ENCODE measurements at regions not wholly inside any gene's neighbourhood (a gene's known extent, or its start where the extent isn't known, plus 50 kb on each side); places are given as distances from the start of the nearest gene placed in this dataset.

- no peak for TF ChIP-seq POLR2A (IDR thresholded peaks at IDR 0.05; ENCODE audit: low read depth, low read length)
- FAIRE-seq (no peak), DNase-seq (ENCODE audit: insufficient read length, low spot score) (no peak)
Measured at GRCh38 chr20:22315771-22316170, 268.6 kb downstream of the FOXA2 start.

DNA sequence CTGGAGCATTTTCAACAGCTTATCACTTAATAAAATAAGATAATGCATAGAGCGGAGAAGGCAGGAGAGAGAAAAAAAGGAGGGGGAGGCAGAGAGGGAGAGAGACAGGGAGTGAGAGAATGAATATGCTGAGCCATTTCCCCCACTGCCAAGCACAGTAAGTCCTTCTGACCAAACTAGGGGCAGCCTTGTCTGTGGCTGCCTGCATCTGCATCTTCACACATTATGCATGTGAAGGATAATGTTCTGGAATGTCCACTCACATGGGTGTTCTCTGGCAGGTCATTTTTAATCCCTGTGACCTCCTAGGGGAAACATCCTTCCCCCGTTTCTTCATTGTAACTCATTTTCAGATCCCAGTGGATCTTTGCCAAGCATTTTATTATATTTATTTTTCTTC lies 269.3 kb downstream of the FOXA2 start:
- TF ChIP-seq POLR2A (IDR thresholded peaks at IDR 0.05; ENCODE audit: low read depth, low read length), result no peak
- no peak for FAIRE-seq
- DNase-seq (ENCODE audit: insufficient read length, low spot score), result no peak

- FAIRE-seq, result no peak
- TF ChIP-seq POLR2A (IDR thresholded peaks at IDR 0.05; ENCODE audit: low read depth, low read length), result no peak
- DNase-seq (ENCODE audit: insufficient read length, low spot score), result no peak
Measured at GRCh38 chr20:22312744-22313346, 271.5 kb downstream of the FOXA2 start.

DNA sequence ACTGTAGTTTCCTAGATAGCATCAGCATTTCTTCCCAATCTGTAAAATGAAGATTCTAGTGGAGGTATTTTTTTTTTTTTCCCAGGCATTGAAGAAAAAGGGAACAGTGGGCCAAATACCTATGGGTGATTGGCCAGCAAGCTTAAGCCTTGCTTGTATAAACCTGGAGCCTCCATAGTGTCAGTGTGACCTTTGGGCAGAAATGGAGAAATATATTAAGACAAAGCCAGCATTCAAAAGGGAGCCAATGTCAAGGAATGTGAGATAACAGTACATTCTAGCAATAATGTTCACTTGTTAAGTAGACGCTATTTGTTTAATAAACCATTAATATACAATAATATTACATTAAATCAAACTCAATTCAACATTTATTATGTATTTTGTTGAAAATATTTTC lies 275.4 kb downstream of the FOXA2 start:
- FAIRE-seq (no peak), DNase-seq (ENCODE audit: insufficient read length, low spot score) (no peak)
- no peak for TF ChIP-seq POLR2A (IDR thresholded peaks at IDR 0.05; ENCODE audit: low read depth, low read length)

GRCh38 chr20:22307409-22307808 lies 277.0 kb downstream of the FOXA2 start:
- FAIRE-seq (no peak), DNase-seq (ENCODE audit: insufficient read length, low spot score) (no peak)
- TF ChIP-seq POLR2A (IDR thresholded peaks at IDR 0.05; ENCODE audit: low read depth, low read length), result no peak

DNA sequence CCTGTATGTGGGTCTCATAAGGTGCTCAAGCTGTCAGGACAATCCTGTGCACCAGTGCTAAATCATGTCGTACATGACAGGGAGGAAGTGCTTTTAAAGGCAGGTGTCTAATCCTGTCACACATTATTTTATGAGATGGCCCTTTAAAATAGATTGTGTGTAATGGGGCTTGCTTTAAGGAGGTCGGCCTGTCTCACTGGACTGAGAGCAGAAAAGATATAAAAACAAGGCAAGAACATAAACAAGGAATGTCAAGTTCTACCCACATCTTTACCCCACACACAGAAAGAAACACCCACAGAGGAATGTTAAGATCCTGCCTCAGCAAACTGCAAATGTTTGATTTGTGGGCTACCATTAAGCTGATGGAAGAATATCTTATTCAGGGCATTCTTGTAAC lies 279.0 kb downstream of the FOXA2 start:
- TF ChIP-seq POLR2A (IDR thresholded peaks at IDR 0.05; ENCODE audit: low read depth, low read length), result no peak
- FAIRE-seq (no peak), DNase-seq (ENCODE audit: insufficient read length, low spot score) (no peak)

GRCh38 chr20:22303523-22303922 lies 280.8 kb downstream of the FOXA2 start:
- no peak for TF ChIP-seq POLR2A (IDR thresholded peaks at IDR 0.05; ENCODE audit: low read depth, low read length)
- DNase-seq (ENCODE audit: insufficient read length, low spot score), result peak; percentile 11
- no peak for FAIRE-seq

DNA sequence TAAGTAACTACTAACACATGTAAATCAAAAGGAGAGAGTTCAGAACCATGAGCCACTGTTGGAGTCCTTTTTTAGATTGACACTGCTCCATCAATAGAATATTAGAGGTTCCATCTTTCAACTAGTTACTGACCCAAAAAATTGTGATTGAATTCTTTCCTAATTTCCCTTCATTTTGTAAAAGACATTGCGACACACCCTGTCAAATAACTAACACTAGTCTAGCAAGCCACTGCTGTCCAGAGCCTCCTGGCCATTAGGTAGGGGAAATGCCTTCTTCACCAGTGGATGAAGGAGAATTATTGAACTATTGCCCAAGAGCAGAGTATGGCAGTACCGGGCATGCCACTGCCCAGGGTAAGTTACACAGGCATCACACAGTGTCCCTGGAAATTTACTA lies 282.3 kb downstream of the FOXA2 start:
- TF ChIP-seq POLR2A (IDR thresholded peaks at IDR 0.05; ENCODE audit: low read depth, low read length), result no peak
- no peak for FAIRE-seq
- DNase-seq (ENCODE audit: insufficient read length, low spot score), result no peak

DNA sequence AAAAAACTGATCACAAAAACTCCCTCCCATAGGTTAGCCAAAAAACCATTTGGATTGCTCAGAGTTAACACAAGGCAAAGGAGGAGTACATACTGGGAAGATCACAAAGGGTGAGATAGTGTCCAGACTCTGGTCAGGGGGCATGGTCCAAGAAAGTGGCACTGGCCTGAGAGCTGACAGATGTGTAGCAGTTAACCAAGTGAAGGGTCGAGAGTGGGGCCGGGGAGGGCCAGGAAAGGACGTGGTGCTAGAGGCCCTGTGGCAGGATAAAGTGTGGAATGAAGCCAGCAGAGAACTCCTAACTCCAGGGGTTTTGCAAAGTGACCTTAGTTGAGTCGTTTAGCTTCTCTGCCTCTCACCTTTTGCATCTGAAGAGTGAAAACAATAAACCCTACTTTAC lies 290.5 kb downstream of the FOXA2 start:
- DNase-seq (ENCODE audit: insufficient read length, low spot score) (no peak), FAIRE-seq (no peak)
- no peak for TF ChIP-seq POLR2A (IDR thresholded peaks at IDR 0.05; ENCODE audit: low read depth, low read length)

- no peak for TF ChIP-seq POLR2A (IDR thresholded peaks at IDR 0.05; ENCODE audit: low read depth, low read length)
- no peak for FAIRE-seq
Measured at GRCh38 chr20:22289442-22289841, 294.9 kb downstream of the FOXA2 start.

GRCh38 chr20:22288957-22289356 lies 295.4 kb downstream of the FOXA2 start:
- DNase-seq (ENCODE audit: insufficient read length, low spot score), result no peak
- FAIRE-seq, result no peak
- TF ChIP-seq POLR2A (IDR thresholded peaks at IDR 0.05; ENCODE audit: low read depth, low read length), result no peak

More at GRCh38 chr20:22289442-22289841, 294.9 kb downstream of the FOXA2 start:
- DNase-seq (ENCODE audit: insufficient read length, low spot score), result no peak

DNA sequence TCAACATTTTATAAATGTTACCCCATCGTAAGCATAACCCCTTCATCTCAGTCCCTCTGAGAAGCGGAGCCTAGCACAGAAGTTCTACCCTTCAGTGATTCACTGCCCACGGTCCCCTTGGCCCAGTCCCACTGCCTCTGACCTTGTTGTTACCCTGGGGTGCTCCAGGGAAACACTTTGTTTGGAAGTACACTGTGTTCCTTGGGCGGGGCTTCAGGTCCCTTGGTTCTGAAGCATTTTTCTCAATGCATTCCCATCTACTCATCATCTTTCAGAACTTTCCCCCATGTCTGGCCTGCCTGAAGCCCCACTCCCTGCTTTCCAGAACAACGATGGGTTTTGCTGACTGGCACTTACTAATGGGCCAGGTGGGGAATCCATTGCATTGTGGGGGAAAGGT lies 296.2 kb downstream of the FOXA2 start:
- FAIRE-seq (no peak), DNase-seq (ENCODE audit: insufficient read length, low spot score) (no peak)
- no peak for TF ChIP-seq POLR2A (IDR thresholded peaks at IDR 0.05; ENCODE audit: low read depth, low read length)

- TF ChIP-seq POLR2A (IDR thresholded peaks at IDR 0.05; ENCODE audit: low read depth, low read length), result no peak
- DNase-seq (ENCODE audit: insufficient read length, low spot score), result no peak
Measured at GRCh38 chr20:22285555-22285954, 298.8 kb downstream of the FOXA2 start.

DNA sequence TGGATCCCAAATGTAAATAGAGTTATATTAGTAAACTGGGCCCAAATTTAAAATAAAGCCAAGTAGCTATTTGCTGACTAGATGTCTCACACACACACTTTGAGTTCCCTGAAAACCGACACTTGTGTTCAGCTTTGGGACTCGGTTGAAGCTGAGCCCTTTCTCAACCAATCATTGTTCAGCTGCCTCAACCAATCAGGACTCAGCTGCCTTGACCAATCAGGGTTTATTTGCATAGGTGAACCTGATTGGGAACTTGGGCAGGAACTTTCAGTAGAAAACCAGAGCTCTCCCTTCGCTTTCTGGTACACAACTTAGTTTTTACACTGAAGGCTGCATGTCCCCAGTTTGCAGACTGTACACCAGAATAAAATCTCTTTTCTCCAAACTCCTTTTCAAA lies 301.7 kb downstream of the FOXA2 start:
- FAIRE-seq, result no peak
- no peak for DNase-seq (ENCODE audit: insufficient read length, low spot score)
- TF ChIP-seq POLR2A (IDR thresholded peaks at IDR 0.05; ENCODE audit: low read depth, low read length), result no peak

More at GRCh38 chr20:22285555-22285954, 298.8 kb downstream of the FOXA2 start:
- FAIRE-seq, result no peak

DNA sequence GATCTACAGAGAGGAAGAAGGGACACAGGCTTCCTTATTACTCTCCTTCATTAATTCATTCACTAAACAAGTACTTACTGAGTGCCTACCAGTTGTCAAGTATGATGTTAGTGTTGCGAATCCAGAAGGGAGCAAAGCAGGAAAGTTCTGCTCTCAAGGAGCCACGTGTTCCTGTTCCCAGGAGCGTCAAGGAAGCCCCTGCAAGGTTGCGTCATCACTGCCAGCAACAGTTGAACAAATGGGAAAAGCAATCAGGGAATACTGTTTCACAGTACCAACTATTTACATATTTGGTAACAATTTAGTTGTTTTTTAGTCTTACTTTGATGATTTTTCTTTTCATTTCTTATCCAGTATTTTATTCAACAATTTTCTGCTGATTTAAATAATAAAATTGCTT lies 310.0 kb downstream of the FOXA2 start:
- no peak for DNase-seq (ENCODE audit: insufficient read length, low spot score)
- FAIRE-seq, result no peak
- TF ChIP-seq POLR2A (IDR thresholded peaks at IDR 0.05; ENCODE audit: low read depth, low read length), result no peak

- TF ChIP-seq POLR2A (IDR thresholded peaks at IDR 0.05; ENCODE audit: low read depth, low read length), result no peak
- DNase-seq (ENCODE audit: insufficient read length, low spot score) (no peak), FAIRE-seq (no peak)
Measured at GRCh38 chr20:22268675-22269074, 315.7 kb downstream of the FOXA2 start.
